ENCODE measurements at regions not wholly inside any gene's neighbourhood (a gene's known extent, or its start where the extent isn't known, plus 50 kb on each side); places are given as distances from the start of the nearest gene placed in this dataset.

GRCh38 chr3:153355559-153355958 is 193.5 kb downstream of the RAP2B start:
- no peaks in the 10 kb centered on the region for H3K79me2 ChIP-seq (ENCODE audit: control insufficient read depth, insufficient read depth, low read length)
- no peaks in the 10 kb centered on the region for H3K36me3 ChIP-seq (ENCODE audit: control insufficient read depth in 2 of 2, extremely low read depth in 1 of 2, insufficient read depth in 2 of 2, low read length in 2 of 2)
- H2AFZ ChIP-seq (ENCODE audit: control insufficient read depth, low read length): no peak overlapping the region
- dilution Hi-C loops (cut with MboI; ENCODE audit: extremely low pct_ligation_motif_present, low sequenced_read_pairs): no loop called here
- H3K27me3 ChIP-seq (ENCODE audit: control insufficient read depth, extremely low read depth, insufficient read depth, low read length): no peaks in the 10 kb centered on the region
- TF ChIP-seq CTCF (optimal IDR thresholded peaks at IDR 0.05 in 1 of 3, IDR thresholded peaks at IDR 0.05 in 1 of 3, conservative IDR thresholded peaks at IDR 0.05 in 1 of 3; ENCODE audit: extremely low read depth in 1 of 3, insufficient read depth in 2 of 3, low read length in 3 of 3): no peak
- no peak for TF ChIP-seq EZH2 (IDR thresholded peaks at IDR 0.05; ENCODE audit: low read length)
- no peak overlapping the region for H3K4me2 ChIP-seq (ENCODE audit: control insufficient read depth, extremely low read depth, insufficient read depth, low read depth, low read length)
- H3K9ac ChIP-seq (ENCODE audit: control insufficient read depth, extremely low read depth, insufficient read depth, low read length): no peak overlapping the region
- no peaks in the 10 kb centered on the region for H4K20me1 ChIP-seq (ENCODE audit: control insufficient read depth, extremely low read depth, insufficient read depth, low read length)
- H3K9me3 ChIP-seq (ENCODE audit: control insufficient read depth, low read depth, low read length): no peaks in the 10 kb centered on the region
- peaks cover 6% of the 10 kb centered on the region for H3K4me1 ChIP-seq (ENCODE audit: control insufficient read depth, extremely low read depth, insufficient read depth, low read length)
- H3K4me3 ChIP-seq (ENCODE audit: control insufficient read depth in 2 of 3, extremely low read depth in 1 of 3, insufficient read depth in 2 of 3, low read depth in 1 of 3, low read length in 3 of 3): no peak overlapping the region
- FAIRE-seq (no peak), DNase-seq (ENCODE audit: low read depth, low spot score) (no peak)
- no peak overlapping the region for H3K27ac ChIP-seq (ENCODE audit: control insufficient read depth, insufficient read depth, low read length)
- no peaks in the 10 kb centered on the region for H3K9me1 ChIP-seq (ENCODE audit: control insufficient read depth, extremely low read depth, insufficient read depth, low read length)

GRCh38 chr3:153356908-153357307 is 194.9 kb downstream of the RAP2B start:
- no peaks in the 10 kb centered on the region for H3K9me3 ChIP-seq (ENCODE audit: control insufficient read depth, low read depth, low read length)
- no peaks in the 10 kb centered on the region for H4K20me1 ChIP-seq (ENCODE audit: control insufficient read depth, extremely low read depth, insufficient read depth, low read length)
- H3K4me1 ChIP-seq (ENCODE audit: control insufficient read depth, extremely low read depth, insufficient read depth, low read length): no peaks in the 10 kb centered on the region
- no peak for DNase-seq (ENCODE audit: low read depth, low spot score)
- no peaks in the 10 kb centered on the region for H3K36me3 ChIP-seq (ENCODE audit: control insufficient read depth in 2 of 2, extremely low read depth in 1 of 2, insufficient read depth in 2 of 2, low read length in 2 of 2)
- no peak overlapping the region for H3K27ac ChIP-seq (ENCODE audit: control insufficient read depth, insufficient read depth, low read length)
- no peak for FAIRE-seq
- dilution Hi-C loops (cut with MboI; ENCODE audit: extremely low pct_ligation_motif_present, low sequenced_read_pairs): no loop called here
- H3K27me3 ChIP-seq (ENCODE audit: control insufficient read depth, extremely low read depth, insufficient read depth, low read length): no peaks in the 10 kb centered on the region
- no peak overlapping the region for H3K4me3 ChIP-seq (ENCODE audit: control insufficient read depth in 2 of 3, extremely low read depth in 1 of 3, insufficient read depth in 2 of 3, low read depth in 1 of 3, low read length in 3 of 3)
- no peaks in the 10 kb centered on the region for H3K79me2 ChIP-seq (ENCODE audit: control insufficient read depth, insufficient read depth, low read length)
- TF ChIP-seq CTCF (optimal IDR thresholded peaks at IDR 0.05 in 1 of 3, IDR thresholded peaks at IDR 0.05 in 1 of 3, conservative IDR thresholded peaks at IDR 0.05 in 1 of 3; ENCODE audit: extremely low read depth in 1 of 3, insufficient read depth in 2 of 3, low read length in 3 of 3): no peak
- TF ChIP-seq EZH2 (IDR thresholded peaks at IDR 0.05; ENCODE audit: low read length): no peak
- H2AFZ ChIP-seq (ENCODE audit: control insufficient read depth, low read length): no peak overlapping the region
- H3K4me2 ChIP-seq (ENCODE audit: control insufficient read depth, extremely low read depth, insufficient read depth, low read depth, low read length): no peak overlapping the region
- H3K9ac ChIP-seq (ENCODE audit: control insufficient read depth, extremely low read depth, insufficient read depth, low read length): no peak overlapping the region
- no peaks in the 10 kb centered on the region for H3K9me1 ChIP-seq (ENCODE audit: control insufficient read depth, extremely low read depth, insufficient read depth, low read length)
